ENCODE measurements at regions not wholly inside any gene's neighbourhood (a gene's known extent, or its start where the extent isn't known, plus 50 kb on each side); places are given as distances from the start of the nearest gene placed in this dataset.

GRCh38 chr16:59510008-59510424 lies 775.9 kb upstream of the GOT2 start:
- WGBS, 2 donors, result 44 to 52% methylated on average over 3 of the region's 3 CpGs
- Histone ChIP-seq H3K27me3 (no peaks in the 10 kb centered on the region), H3K9me3 (no peaks in the 10 kb centered on the region), H3K36me3 (no peaks in the 10 kb centered on the region), H3K4me1 (peaks cover 0 to 8% of the 10 kb centered on the region in 2 donors), H3K4me3 (replicated peaks in 1 of 3) (no peak overlapping the region), H3K27ac (peak overlapping the region in 2 of 3 donors; percentile 20 to 72)
- peak; percentile 79 to 89 for DNase-seq
- no peak for TF ChIP-seq POLR2A (IDR thresholded peaks at IDR 0.05)
- no peak for TF ChIP-seq CTCF (IDR thresholded peaks at IDR 0.05)
- intact Hi-C loops (cut with DNase I), result no loop called here

GRCh38 chr16:59500601-59501000 lies 766.5 kb upstream of the GOT2 start:
- no peak for DNase-seq
- Histone ChIP-seq H3K9me3 (no peaks in the 10 kb centered on the region), H3K27me3 (no peaks in the 10 kb centered on the region), H3K4me3 (replicated peaks in 1 of 3) (no peak overlapping the region), H3K27ac (no peak overlapping the region), H3K4me1 (no peaks in the 10 kb centered on the region), H3K36me3 (no peaks in the 10 kb centered on the region)
- intact Hi-C loops (cut with DNase I), result no loop called here
- WGBS, 2 donors, result 51 to 65% methylated on average over 3 of the region's 3 CpGs
- no peak for TF ChIP-seq CTCF (IDR thresholded peaks at IDR 0.05)
- no peak for TF ChIP-seq POLR2A (IDR thresholded peaks at IDR 0.05)

- intact Hi-C loops (cut with DNase I), result no loop called here
- Histone ChIP-seq H3K36me3 (no peaks in the 10 kb centered on the region), H3K4me3 (replicated peaks in 1 of 3) (no peak overlapping the region), H3K9me3 (no peaks in the 10 kb centered on the region), H3K27ac (no peak overlapping the region), H3K4me1 (no peaks in the 10 kb centered on the region), H3K27me3 (no peaks in the 10 kb centered on the region)
- DNase-seq, result no peak
- 60 to 90% methylated on average over 2 of the region's 2 CpGs for WGBS, 2 donors
- no peak for TF ChIP-seq CTCF (IDR thresholded peaks at IDR 0.05)
- no peak for TF ChIP-seq POLR2A (IDR thresholded peaks at IDR 0.05)
Observed at GRCh38 chr16:59487067-59487466, 753.0 kb upstream of the GOT2 start.

- Histone ChIP-seq H3K4me1 (no peaks in the 10 kb centered on the region), H3K36me3 (no peaks in the 10 kb centered on the region), H3K9me3 (no peaks in the 10 kb centered on the region), H3K27ac (no peak overlapping the region), H3K4me3 (replicated peaks in 1 of 3) (no peak overlapping the region), H3K27me3 (no peaks in the 10 kb centered on the region)
- TF ChIP-seq POLR2A (IDR thresholded peaks at IDR 0.05) (no peak), CTCF (IDR thresholded peaks at IDR 0.05) (no peak)
- intact Hi-C loops (cut with DNase I), result no loop called here
- 70 to 79% methylated on average over 2 of the region's 2 CpGs for WGBS, 2 donors
- DNase-seq, result no peak
Observed at GRCh38 chr16:59484833-59485516, 750.9 kb upstream of the GOT2 start.

- Histone ChIP-seq H3K27me3 (no peaks in the 10 kb centered on the region), H3K27ac (no peak overlapping the region), H3K4me3 (replicated peaks in 1 of 3) (no peak overlapping the region), H3K9me3 (no peaks in the 10 kb centered on the region), H3K4me1 (no peaks in the 10 kb centered on the region), H3K36me3 (no peaks in the 10 kb centered on the region)
- intact Hi-C loops (cut with DNase I), result no loop called here
- 66 to 67% methylated on average over 3 of the region's 3 CpGs for WGBS, 2 donors
- DNase-seq, result no peak
- TF ChIP-seq POLR2A (IDR thresholded peaks at IDR 0.05) (no peak), CTCF (IDR thresholded peaks at IDR 0.05) (no peak)
Observed at GRCh38 chr16:59478838-59479237, 744.7 kb upstream of the GOT2 start.
